Activated CD4-positive, alpha-beta T cell treated with anti-CD3 and anti-CD28 coated beads for 36 hours (primary cell): ENCODE measurements at regions not wholly inside any gene's neighbourhood (a gene's known extent, or its start where the extent isn't known, plus 50 kb on each side); places are given as distances from the start of the nearest gene placed in this dataset.
"Not testable (repeated sequence)": the region's sequence is repeated elsewhere in the genome, so short reads cannot be mapped to it uniquely, and the experiment has no call there.

ENCODE experiments used
- ATAC-seq: fragments of 200-7000 bp; cut with Tn5 transposase; one replicate; pipeline ENCODE4 v1.10.0; 2021; ENCODE audit warnings: mild to moderate bottlenecking, moderate library complexity
- CTCF ChIA-PET: fragments of 350-600 bp; sonication (Branson Sonifier 250); formaldehyde crosslinking; loops from one replicate; lab custom pipeline; 2021; ENCODE audit warnings: antibody characterized with exemption; lab: Charles Lee
- POLR2A ChIA-PET: fragments of 350-600 bp; sonication (Branson Sonifier 250); formaldehyde crosslinking; loops from one replicate; lab custom pipeline; 2021; ENCODE audit warnings: antibody characterized with exemption, inconsistent platforms; lab: Charles Lee
- DNase-seq: peaks from one replicate; pipeline ENCODE4 v3.0.0-alpha.2; 2020
- H3K27ac Mint-ChIP-seq: one replicate; pipeline ENCODE4 v1.8.0; 2021; ENCODE audit warnings: mixed read lengths
- H3K27me3 Mint-ChIP-seq: one replicate; pipeline ENCODE4 v1.8.0; 2021; ENCODE audit warnings: mixed read lengths
- H3K36me3 Mint-ChIP-seq: one replicate; pipeline ENCODE4 v1.8.0; 2021; ENCODE audit warnings: low read depth, mixed read lengths
- H3K4me1 Mint-ChIP-seq: one replicate; pipeline ENCODE4 v1.8.0; 2021; ENCODE audit warnings: mixed read lengths
- H3K4me3 Mint-ChIP-seq: one replicate; pipeline ENCODE4 v1.8.0; 2021; ENCODE audit warnings: mild to moderate bottlenecking, moderate library complexity, mixed read lengths
- H3K9me3 Mint-ChIP-seq: one replicate; pipeline ENCODE4 v1.8.0; 2021; ENCODE audit warnings: low read depth, mixed read lengths
- intact Hi-C, 2 experiments: fragments of 100-400 bp; cut with DNase I in 1 of 2; cut with micrococcal nuclease in 1 of 2; formaldehyde crosslinking; loops; one replicate each; pipeline versions ENCODE4 v1.14.2 to v1.15.1; 2022 to 2024; cut with DNase I, micrococcal nuclease

GRCh38 chr4:126906466-126906865 is 726.3 kb upstream of the INTU start:
- no peak overlapping the region for H3K27ac Mint-ChIP-seq
- no peak overlapping the region for H3K4me3 Mint-ChIP-seq
- DNase-seq (no peak), ATAC-seq (no peak)
- no peaks in the 10 kb centered on the region for H3K4me1 Mint-ChIP-seq
- intact Hi-C loops, result no loop called here
- peaks cover 11% of the 10 kb centered on the region for H3K9me3 Mint-ChIP-seq
- ChIA-PET CTCF (no interaction called here), POLR2A (no interaction called here)
- H3K27me3 Mint-ChIP-seq, result no peaks in the 10 kb centered on the region
- no peaks in the 10 kb centered on the region for H3K36me3 Mint-ChIP-seq

- ChIA-PET CTCF (no interaction called here), POLR2A (no interaction called here)
- Mint-ChIP-seq H3K4me1 (no peaks in the 10 kb centered on the region), H3K36me3 (no peaks in the 10 kb centered on the region), H3K9me3 (peaks cover 13% of the 10 kb centered on the region), H3K27me3 (no peaks in the 10 kb centered on the region), H3K4me3 (no peak overlapping the region), H3K27ac (no peak overlapping the region)
- no peak for DNase-seq
- intact Hi-C loops, result no loop called here
- no peak for ATAC-seq
Measured at GRCh38 chr4:126907389-126907788, 725.4 kb upstream of the INTU start.

- Mint-ChIP-seq H3K27ac (no peak overlapping the region), H3K4me3 (no peak overlapping the region), H3K4me1 (no peaks in the 10 kb centered on the region), H3K36me3 (no peaks in the 10 kb centered on the region), H3K9me3 (peaks cover 10% of the 10 kb centered on the region), H3K27me3 (no peaks in the 10 kb centered on the region)
- ChIA-PET POLR2A (no interaction called here), CTCF (no interaction called here)
- intact Hi-C loops, result no loop called here
- no peak for DNase-seq
- ATAC-seq, result no peak
Measured at GRCh38 chr4:126916049-126916625, 716.6 kb upstream of the INTU start.

- intact Hi-C loops, result no loop called here
- no peak overlapping the region for H3K27ac Mint-ChIP-seq
Measured at GRCh38 chr4:126916626-126917140, 716.1 kb upstream of the INTU start.

GRCh38 chr4:126922328-126922938 is 710.3 kb upstream of the INTU start:
- H3K4me3 Mint-ChIP-seq, H3K4me1 Mint-ChIP-seq, DNase-seq, intact Hi-C loops, ATAC-seq, H3K36me3 Mint-ChIP-seq, H3K27me3 Mint-ChIP-seq, CTCF ChIA-PET, POLR2A ChIA-PET, H3K27ac Mint-ChIP-seq: not testable (repeated sequence)
- H3K9me3 Mint-ChIP-seq, result peaks cover 18% of the 10 kb centered on the region

More at GRCh38 chr4:126916626-126917140, 716.1 kb upstream of the INTU start:
- Mint-ChIP-seq H3K4me3 (no peak overlapping the region), H3K4me1 (no peaks in the 10 kb centered on the region), H3K36me3 (no peaks in the 10 kb centered on the region), H3K27me3 (no peaks in the 10 kb centered on the region), H3K9me3 (peaks cover 10% of the 10 kb centered on the region)
- DNase-seq (no peak), ATAC-seq (no peak)
- ChIA-PET CTCF (interaction anchor here (0.5 kb wide), 1 partner anchor 42 kb away, joined by 3 read pairs; no protein-coding TSS in a partner anchor), POLR2A (no interaction called here)

GRCh38 chr4:126924237-126924636 is 708.5 kb upstream of the INTU start:
- CTCF ChIA-PET, result no interaction called here
- H3K4me1 Mint-ChIP-seq, result no peaks in the 10 kb centered on the region
- H3K9me3 Mint-ChIP-seq, result peaks cover 11% of the 10 kb centered on the region
- intact Hi-C loops, result no loop called here
- no peaks in the 10 kb centered on the region for H3K27me3 Mint-ChIP-seq
- DNase-seq (no peak), ATAC-seq (no peak)
- no peaks in the 10 kb centered on the region for H3K36me3 Mint-ChIP-seq
- H3K27ac Mint-ChIP-seq, result no peak overlapping the region
- POLR2A ChIA-PET, result no interaction called here
- no peak overlapping the region for H3K4me3 Mint-ChIP-seq

- CTCF ChIA-PET, DNase-seq, H3K4me3 Mint-ChIP-seq, H3K36me3 Mint-ChIP-seq, H3K4me1 Mint-ChIP-seq, intact Hi-C loops, H3K27ac Mint-ChIP-seq, POLR2A ChIA-PET, ATAC-seq, H3K9me3 Mint-ChIP-seq, H3K27me3 Mint-ChIP-seq: not testable (repeated sequence)
Measured at GRCh38 chr4:126930059-126930458, 702.7 kb upstream of the INTU start.

GRCh38 chr4:126935801-126936200 is 697.0 kb upstream of the INTU start:
- no peak for DNase-seq
- no peak for ATAC-seq
- Mint-ChIP-seq H3K4me1 (no peaks in the 10 kb centered on the region), H3K27me3 (no peaks in the 10 kb centered on the region), H3K36me3 (no peaks in the 10 kb centered on the region), H3K27ac (no peak overlapping the region), H3K9me3 (no peaks in the 10 kb centered on the region), H3K4me3 (no peak overlapping the region)
- ChIA-PET POLR2A (no interaction called here), CTCF (no interaction called here)
- intact Hi-C loops, result no loop called here

GRCh38 chr4:126937342-126937741 is 695.4 kb upstream of the INTU start:
- DNase-seq, result no peak
- ChIA-PET POLR2A (no interaction called here), CTCF (no interaction called here)
- H3K27ac Mint-ChIP-seq, result no peak overlapping the region
- no peak for ATAC-seq
- intact Hi-C loops, result no loop called here
- no peaks in the 10 kb centered on the region for H3K4me1 Mint-ChIP-seq
- no peaks in the 10 kb centered on the region for H3K36me3 Mint-ChIP-seq
- no peaks in the 10 kb centered on the region for H3K27me3 Mint-ChIP-seq
- H3K9me3 Mint-ChIP-seq, result no peaks in the 10 kb centered on the region
- H3K4me3 Mint-ChIP-seq, result no peak overlapping the region

GRCh38 chr4:126937846-126938422 is 694.8 kb upstream of the INTU start:
- ChIA-PET CTCF (no interaction called here), POLR2A (no interaction called here)
- no peak for ATAC-seq
- Mint-ChIP-seq H3K27me3 (no peaks in the 10 kb centered on the region), H3K36me3 (no peaks in the 10 kb centered on the region), H3K4me1 (no peaks in the 10 kb centered on the region), H3K9me3 (no peaks in the 10 kb centered on the region), H3K27ac (no peak overlapping the region), H3K4me3 (no peak overlapping the region)
- intact Hi-C loops, result no loop called here
- DNase-seq, result no peak

- ChIA-PET CTCF (no interaction called here), POLR2A (no interaction called here)
- intact Hi-C loops, result no loop called here
- no peak for DNase-seq
- ATAC-seq, result no peak
- Mint-ChIP-seq H3K9me3 (no peaks in the 10 kb centered on the region), H3K4me1 (no peaks in the 10 kb centered on the region), H3K27me3 (no peaks in the 10 kb centered on the region), H3K27ac (no peak overlapping the region), H3K36me3 (no peaks in the 10 kb centered on the region), H3K4me3 (no peak overlapping the region)
Measured at GRCh38 chr4:126939401-126939800, 693.4 kb upstream of the INTU start.

GRCh38 chr4:126947536-126947935 is 685.2 kb upstream of the INTU start:
- Mint-ChIP-seq H3K9me3 (peaks cover 3% of the 10 kb centered on the region), H3K36me3 (no peaks in the 10 kb centered on the region), H3K4me3 (no peak overlapping the region), H3K27ac (no peak overlapping the region), H3K4me1 (no peaks in the 10 kb centered on the region), H3K27me3 (no peaks in the 10 kb centered on the region)
- intact Hi-C loops, result no loop called here
- DNase-seq, result no peak
- no peak for ATAC-seq
- ChIA-PET CTCF (no interaction called here), POLR2A (no interaction called here)
